Gastroesophageal sphincter (tissue), 4 donors: ENCODE measurements at regions not wholly inside any gene's neighbourhood (a gene's known extent, or its start where the extent isn't known, plus 50 kb on each side); places are given as distances from the start of the nearest gene placed in this dataset.

Source experiments
- ATAC-seq: fragments of 150-250 bp; one replicate; pipeline ENCODE4 v1.9.1; 2016; ENCODE audit warnings: mild to moderate bottlenecking, moderate library complexity
- H3K27ac ChIP-seq, 4 donors: fragments of 200-600 bp; sonication (generic) in 3 of 4; 1 replicate in 3 of 4; 2 replicates in 1 of 4; pipeline ENCODE4 v1.5.1; 2016 to 2019
- H3K27me3 ChIP-seq: fragments of 200-600 bp; sonication (generic); one replicate; pipeline ENCODE4 v1.5.1; 2019
- H3K36me3 ChIP-seq, 2 donors: fragments of 200-600 bp; sonication (generic); one replicate each; pipeline ENCODE4 v1.5.1; 2019; ENCODE audit warnings: control low read depth in 1 of 2
- H3K4me1 ChIP-seq, 3 donors: fragments of 200-600 bp; sonication (generic); 1 replicate in 2 of 3; 2 replicates in 1 of 3; pipeline ENCODE4 v1.5.1; 2016 to 2019; ENCODE audit warnings: control low read depth in 2 of 3
- H3K4me3 ChIP-seq, 2 donors: fragments of 200-600 bp; sonication (generic); one replicate each; pipeline ENCODE4 v1.5.1; 2019; ENCODE audit warnings: mild to moderate bottlenecking in 1 of 2, moderate library complexity in 1 of 2
- H3K9me3 ChIP-seq, 3 donors: fragments of 200-600 bp; sonication (generic); one replicate each; pipeline ENCODE4 v1.5.1; 2017 to 2019; ENCODE audit warnings: control low read depth in 2 of 3
- CTCF ChIP-seq, 4 experiments: fragments of 200-600 bp in 2 of 4; fragments of 450-650 bp in 2 of 4; sonication (generic) in 1 of 4; IDR thresholded peaks; one replicate each; pipeline ENCODE4 v1.5.1; 2017 to 2019; ENCODE audit warnings: antibody characterized with exemption in 4 of 4, mild to moderate bottlenecking in 2 of 4, moderate library complexity in 2 of 4
- EP300 ChIP-seq: sonication (generic); formaldehyde crosslinking; IDR thresholded peaks from one replicate; pipeline ENCODE4 v1.6.1; 2017; ENCODE audit warnings: antibody characterized with exemption, mild to moderate bottlenecking
- POLR2A ChIP-seq, 2 donors: fragments of 450-650 bp; IDR thresholded peaks; one replicate each; pipeline ENCODE4 v1.6.1; 2017; ENCODE audit warnings: antibody characterized with exemption in 2 of 2, mild to moderate bottlenecking in 2 of 2, moderate library complexity in 1 of 2
- POLR2AphosphoS5 ChIP-seq: sonication (generic); formaldehyde crosslinking; IDR thresholded peaks from one replicate; pipeline ENCODE4 v1.6.1; 2017; ENCODE audit warnings: antibody characterized with exemption
- WGBS, 2 donors: methylation state at CpG; one replicate each; pipeline ENCODE4 v1.1.5; 2018; ENCODE audit warnings: low coverage in 1 of 2; 5-methylcytosine and 5-hydroxymethylcytosine counted together

- Histone ChIP-seq H3K4me3 (no peak overlapping the region), H3K27me3 (no peaks in the 10 kb centered on the region), H3K9me3 (no peaks in the 10 kb centered on the region), H3K4me1 (no peaks in the 10 kb centered on the region), H3K36me3 (no peaks in the 10 kb centered on the region), H3K27ac (no peak overlapping the region)
- WGBS, 2 donors, result 92 to 100% methylated on average over 3 of the region's 3 CpGs
- no peak for ATAC-seq
- no peak for TF ChIP-seq EP300
- TF ChIP-seq POLR2A (IDR thresholded peaks at IDR 0.05), result no peak
- no peak for TF ChIP-seq POLR2AphosphoS5
- no peak for TF ChIP-seq CTCF (IDR thresholded peaks at IDR 0.05)
Measured at GRCh38 chr2:180268006-180268405, 260.9 kb upstream of the CWC22 start.

GRCh38 chr2:180261976-180262375 lies 254.9 kb upstream of the CWC22 start:
- TF ChIP-seq CTCF (IDR thresholded peaks at IDR 0.05) (no peak), POLR2AphosphoS5 (no peak), POLR2A (IDR thresholded peaks at IDR 0.05) (no peak), EP300 (no peak)
- Histone ChIP-seq H3K9me3 (no peaks in the 10 kb centered on the region), H3K27ac (no peak overlapping the region), H3K4me1 (no peaks in the 10 kb centered on the region), H3K27me3 (no peaks in the 10 kb centered on the region), H3K4me3 (no peak overlapping the region), H3K36me3 (no peaks in the 10 kb centered on the region)
- WGBS, 2 donors, result 83 to 89% methylated on average over 1 of the region's 1 CpG
- no peak for ATAC-seq

- Histone ChIP-seq H3K4me1 (no peaks in the 10 kb centered on the region), H3K4me3 (no peak overlapping the region), H3K36me3 (no peaks in the 10 kb centered on the region), H3K9me3 (no peaks in the 10 kb centered on the region), H3K27me3 (no peaks in the 10 kb centered on the region), H3K27ac (no peak overlapping the region)
- WGBS, 2 donors, result 33% methylated on average over 1 of the region's 1 CpG; no CpG with 5 or more reads in 1 of the 2 donors
- TF ChIP-seq CTCF (IDR thresholded peaks at IDR 0.05), result no peak
- no peak for TF ChIP-seq EP300
- no peak for TF ChIP-seq POLR2AphosphoS5
- TF ChIP-seq POLR2A (IDR thresholded peaks at IDR 0.05), result no peak
- ATAC-seq, result no peak
Measured at GRCh38 chr2:180258579-180258978, 251.5 kb upstream of the CWC22 start.

- Histone ChIP-seq H3K4me3 (no peak overlapping the region), H3K27ac (no peak overlapping the region), H3K9me3 (no peaks in the 10 kb centered on the region), H3K36me3 (no peaks in the 10 kb centered on the region), H3K4me1 (no peaks in the 10 kb centered on the region), H3K27me3 (no peaks in the 10 kb centered on the region)
- TF ChIP-seq POLR2A (IDR thresholded peaks at IDR 0.05) (no peak), EP300 (no peak)
- no peak for ATAC-seq
Measured at GRCh38 chr2:180258041-180258537, 251.0 kb upstream of the CWC22 start.

GRCh38 chr2:180257247-180257646 lies 250.2 kb upstream of the CWC22 start:
- Histone ChIP-seq H3K36me3 (no peaks in the 10 kb centered on the region), H3K27me3 (no peaks in the 10 kb centered on the region), H3K9me3 (no peaks in the 10 kb centered on the region), H3K27ac (no peak overlapping the region), H3K4me1 (no peaks in the 10 kb centered on the region), H3K4me3 (no peak overlapping the region)
- WGBS, 2 donors, result 84 to 93% methylated on average over 4 of the region's 5 CpGs
- no peak for ATAC-seq
- TF ChIP-seq POLR2A (IDR thresholded peaks at IDR 0.05) (no peak), POLR2AphosphoS5 (no peak), CTCF (IDR thresholded peaks at IDR 0.05) (no peak), EP300 (no peak)
